Keratinocyte (primary cell): ENCODE measurements at regions not wholly inside any gene's neighbourhood (a gene's known extent, or its start where the extent isn't known, plus 50 kb on each side); places are given as distances from the start of the nearest gene placed in this dataset.

Experiments used
- DNase-seq: peaks from one replicate; pipeline ENCODE4 v3.0.0-alpha.2; 2011; ENCODE audit warnings: low read depth, missing footprints, low spot score
- FAIRE-seq: peaks from 2 replicates; lab custom pipeline; 2011; peaks lifted over from hg19 to GRCh38; lab: Jason Lieb, UNC
- H2AFZ ChIP-seq: 2 replicates; pipeline ENCODE4 v1.6.0; 2012; ENCODE audit warnings: low read length, control low read depth, inconsistent platforms; ENCODE audit not compliant: control insufficient read depth
- H3K27ac ChIP-seq: 2 replicates; pipeline ENCODE4 v1.5.1; 2011; ENCODE audit warnings: low read length; ENCODE audit not compliant: control insufficient read depth, insufficient read depth
- H3K27me3 ChIP-seq: 3 replicates; pipeline ENCODE4 v1.6.0; 2011; ENCODE audit warnings: low read length; ENCODE audit not compliant: control insufficient read depth, insufficient read depth; ENCODE audit errors: extremely low read depth
- H3K36me3 ChIP-seq, 2 experiments: 2 replicates in 1 of 2; 3 replicates in 1 of 2; pipeline ENCODE4 v1.5.1; 2011; ENCODE audit warnings: low read length in 2 of 2, mild to moderate bottlenecking in 1 of 2; ENCODE audit not compliant: control insufficient read depth in 2 of 2, insufficient read depth in 2 of 2; ENCODE audit errors: extremely low read depth in 1 of 2
- H3K4me1 ChIP-seq: 3 replicates; pipeline ENCODE4 v1.5.1; 2011; ENCODE audit warnings: low read length; ENCODE audit not compliant: control insufficient read depth, insufficient read depth; ENCODE audit errors: extremely low read depth
- H3K4me2 ChIP-seq: 3 replicates; pipeline ENCODE4 v1.6.0; 2011; ENCODE audit warnings: low read depth, low read length; ENCODE audit not compliant: control insufficient read depth, insufficient read depth; ENCODE audit errors: extremely low read depth
- H3K4me3 ChIP-seq, 3 experiments: fragments of 200-600 bp in 1 of 3; sonication (generic) in 1 of 3; 2 replicates in 2 of 3; 3 replicates in 1 of 3; pipeline ENCODE4 v1.5.1; 2011 to 2016; ENCODE audit warnings: low read length in 3 of 3, mild to moderate bottlenecking in 3 of 3, control low read depth in 2 of 3, inconsistent platforms in 1 of 3, low read depth in 1 of 3, mixed read lengths in 1 of 3, mixed run types in 1 of 3, moderate library complexity in 1 of 3; ENCODE audit not compliant: control insufficient read depth in 2 of 3, insufficient read depth in 2 of 3; ENCODE audit errors: extremely low read depth in 1 of 3
- H3K79me2 ChIP-seq: 2 replicates; pipeline ENCODE4 v1.6.0; 2012; ENCODE audit warnings: low read length; ENCODE audit not compliant: control insufficient read depth, insufficient read depth
- H3K9ac ChIP-seq: 3 replicates; pipeline ENCODE4 v1.6.0; 2011; ENCODE audit warnings: low read length; ENCODE audit not compliant: control insufficient read depth, insufficient read depth; ENCODE audit errors: extremely low read depth
- H3K9me1 ChIP-seq: 3 replicates; pipeline ENCODE4 v1.6.0; 2011; ENCODE audit warnings: low read length; ENCODE audit not compliant: control insufficient read depth, insufficient read depth; ENCODE audit errors: extremely low read depth
- H3K9me3 ChIP-seq: 2 replicates; pipeline ENCODE4 v1.5.1; 2012; ENCODE audit warnings: low read depth, low read length; ENCODE audit not compliant: control insufficient read depth
- H4K20me1 ChIP-seq: 3 replicates; pipeline ENCODE4 v1.6.0; 2011; ENCODE audit warnings: low read length; ENCODE audit not compliant: control insufficient read depth, insufficient read depth; ENCODE audit errors: extremely low read depth
- CTCF ChIP-seq, 3 experiments: IDR thresholded peaks in 1 of 3; conservative IDR thresholded peaks in 1 of 3; optimal IDR thresholded peaks in 1 of 3; 2 replicates in 2 of 3; 3 replicates in 1 of 3; pipeline versions ENCODE3 to v1.5.1; 2011; ENCODE audit warnings: low read length in 3 of 3, mild to moderate bottlenecking in 3 of 3, moderate library complexity in 2 of 3, control low read depth in 1 of 3, inconsistent platforms in 1 of 3; ENCODE audit not compliant: insufficient read depth in 2 of 3; ENCODE audit errors: extremely low read depth in 1 of 3
- EZH2 ChIP-seq: IDR thresholded peaks from one replicate; pipeline ENCODE4 v1.6.1; 2012; ENCODE audit warnings: inconsistent platforms, mild to moderate bottlenecking, low read length, moderate library complexity
- dilution Hi-C: fragments of 300-500 bp; cut with MboI; formaldehyde crosslinking; loops from one replicate; pipeline ENCODE4 v1.7.0; 2020; ENCODE audit warnings: low sequenced_read_pairs; ENCODE audit not compliant: extremely low pct_ligation_motif_present

GRCh38 chr1:98196012-98196411 lies 275.2 kb upstream of the DPYD start:
- no peaks in the 10 kb centered on the region for H4K20me1 ChIP-seq
- no peak overlapping the region for H3K4me2 ChIP-seq
- DNase-seq (no peak), FAIRE-seq (no peak)
- no peak overlapping the region for H3K4me3 ChIP-seq
- no peak overlapping the region for H2AFZ ChIP-seq
- TF ChIP-seq CTCF (optimal IDR thresholded peaks at IDR 0.05 in 1 of 3, IDR thresholded peaks at IDR 0.05 in 1 of 3, conservative IDR thresholded peaks at IDR 0.05 in 1 of 3; ENCODE audit: extremely low read depth in 1 of 3, insufficient read depth in 2 of 3, low read length in 3 of 3) (no peak), EZH2 (no peak)
- H3K27me3 ChIP-seq: no peaks in the 10 kb centered on the region
- H3K36me3 ChIP-seq: no peaks in the 10 kb centered on the region
- no peaks in the 10 kb centered on the region for H3K4me1 ChIP-seq
- no peak overlapping the region for H3K9ac ChIP-seq
- H3K27ac ChIP-seq: no peak overlapping the region
- H3K79me2 ChIP-seq: no peaks in the 10 kb centered on the region
- no peaks in the 10 kb centered on the region for H3K9me1 ChIP-seq
- dilution Hi-C loops: no loop called here
- H3K9me3 ChIP-seq: no peaks in the 10 kb centered on the region

GRCh38 chr1:98188774-98189173 lies 267.9 kb upstream of the DPYD start:
- no peaks in the 10 kb centered on the region for H3K36me3 ChIP-seq
- H3K27ac ChIP-seq: no peak overlapping the region
- dilution Hi-C loops: no loop called here
- H3K79me2 ChIP-seq: no peaks in the 10 kb centered on the region
- H3K4me3 ChIP-seq: no peak overlapping the region
- no peaks in the 10 kb centered on the region for H4K20me1 ChIP-seq
- DNase-seq (no peak), FAIRE-seq (no peak)
- H2AFZ ChIP-seq: no peak overlapping the region
- no peaks in the 10 kb centered on the region for H3K9me3 ChIP-seq
- no peak overlapping the region for H3K4me2 ChIP-seq
- H3K9me1 ChIP-seq: no peaks in the 10 kb centered on the region
- no peak for TF ChIP-seq EZH2
- TF ChIP-seq CTCF (optimal IDR thresholded peaks at IDR 0.05 in 1 of 3, IDR thresholded peaks at IDR 0.05 in 1 of 3, conservative IDR thresholded peaks at IDR 0.05 in 1 of 3; ENCODE audit: extremely low read depth in 1 of 3, insufficient read depth in 2 of 3, low read length in 3 of 3): no peak
- no peaks in the 10 kb centered on the region for H3K4me1 ChIP-seq
- no peak overlapping the region for H3K9ac ChIP-seq
- H3K27me3 ChIP-seq: no peaks in the 10 kb centered on the region
